SK-N-SH (cell line): ENCODE measurements at regions not wholly inside any gene's neighbourhood (a gene's known extent, or its start where the extent isn't known, plus 50 kb on each side); places are given as distances from the start of the nearest gene placed in this dataset.

Experiments
- CTCF ChIA-PET: fragments of 300-600, 350-600 bp; formaldehyde crosslinking; extraction: SDS; loops from one replicate; lab custom pipeline; 2021; lab: Yijun Ruan, JAX
- POLR2A ChIA-PET: fragments of 350-600 bp; sonication (Branson Sonifier 250); formaldehyde crosslinking; extraction: SDS; loops from one replicate; lab custom pipeline; 2020; ENCODE audit warnings: antibody characterized with exemption, inconsistent platforms; lab: Yijun Ruan, JAX
- DNase-seq: peaks from one replicate; pipeline ENCODE4 v3.0.0; 2012
- H2AFZ ChIP-seq: fragments of 200-600 bp; sonication (generic); 2 replicates; pipeline ENCODE4 v1.8.1; 2016; ENCODE audit warnings: antibody characterized with exemption, mild to moderate bottlenecking, low read depth
- H3F3A ChIP-seq: fragments of 200-600 bp; sonication (generic); replicated peaks from 2 replicates; pipeline ENCODE3; 2016; ENCODE audit warnings: antibody characterized with exemption, mild to moderate bottlenecking; ENCODE audit not compliant: insufficient read depth
- H3K27ac ChIP-seq, 2 experiments: fragments of 200-500 bp in 1 of 2; fragments of 200-600 bp in 1 of 2; sonication (Bioruptor generic) in 1 of 2; sonication (generic), shearing (Covaris generic) in 1 of 2; 2 replicates each; pipeline versions ENCODE4 v1.5.1 to v1.6.1; 2014 to 2016; ENCODE audit warnings: low read depth in 2 of 2, inconsistent platforms in 1 of 2, low read length in 1 of 2, mild to moderate bottlenecking in 1 of 2, mixed read lengths in 1 of 2
- H3K27me3 ChIP-seq: fragments of 200-600 bp; sonication (generic), shearing (Covaris generic); 2 replicates; pipeline ENCODE4 v1.6.1; 2016; ENCODE audit warnings: mixed run types; ENCODE audit not compliant: insufficient read depth
- H3K36me3 ChIP-seq, 2 experiments: fragments of 200-500 bp in 1 of 2; fragments of 200-600 bp in 1 of 2; sonication (Bioruptor generic) in 1 of 2; sonication (generic) in 1 of 2; replicated peaks in 1 of 2; 2 replicates each; pipeline versions ENCODE3 to v1.5.1; 2014 to 2016; ENCODE audit warnings: low read length in 1 of 2, mild to moderate bottlenecking in 1 of 2; ENCODE audit not compliant: insufficient read depth in 2 of 2, control insufficient read depth in 1 of 2
- H3K4me1 ChIP-seq, 2 experiments: fragments of 200-500 bp in 1 of 2; fragments of 200-600 bp in 1 of 2; sonication (Bioruptor generic) in 1 of 2; sonication (generic), shearing (Covaris generic) in 1 of 2; 2 replicates each; pipeline versions ENCODE4 v1.5.1 to v1.6.1; 2014 to 2016; ENCODE audit warnings: low read depth in 1 of 2, low read length in 1 of 2, mixed run types in 1 of 2; ENCODE audit not compliant: insufficient read depth in 2 of 2, control insufficient read depth in 1 of 2
- H3K4me2 ChIP-seq: fragments of 200-600 bp; sonication (generic), shearing (Covaris generic); 2 replicates; pipeline ENCODE4 v1.6.1; 2017; ENCODE audit warnings: mixed run types
- H3K4me3 ChIP-seq, 2 experiments: fragments of 200-500 bp in 1 of 2; fragments of 200-600 bp in 1 of 2; sonication (Bioruptor generic) in 1 of 2; sonication (generic), shearing (Covaris generic) in 1 of 2; 2 replicates each; pipeline versions ENCODE4 v1.5.1 to v1.8.1; 2014 to 2016; ENCODE audit warnings: low read depth in 2 of 2, inconsistent platforms in 1 of 2, low read length in 1 of 2, mild to moderate bottlenecking in 1 of 2, mixed read lengths in 1 of 2, moderate library complexity in 1 of 2
- H3K79me2 ChIP-seq: fragments of 200-600 bp; sonication (generic); 2 replicates; pipeline ENCODE4 v1.8.1; 2017; ENCODE audit warnings: mild to moderate bottlenecking; ENCODE audit not compliant: insufficient read depth
- H3K9ac ChIP-seq: fragments of 200-600 bp; sonication (generic); 2 replicates; pipeline ENCODE4 v1.6.1; 2017; ENCODE audit warnings: mixed run types
- H3K9me2 ChIP-seq: fragments of 200-600 bp; sonication (generic); 2 replicates; pipeline ENCODE4 v1.6.1; 2017; ENCODE audit warnings: mixed run types
- H3K9me3 ChIP-seq: fragments of 200-600 bp; sonication (generic); 2 replicates; pipeline ENCODE4 v1.6.1; 2017; ENCODE audit warnings: mixed run types, mild to moderate bottlenecking, moderate library complexity
- H4K20me1 ChIP-seq: fragments of 200-600 bp; sonication (generic); 2 replicates; pipeline ENCODE4 v1.6.1; 2017; ENCODE audit warnings: mild to moderate bottlenecking, mixed run types; ENCODE audit not compliant: insufficient read depth
- CHD2 ChIP-seq: fragments of 150-350 bp; IDR thresholded peaks from 2 replicates; pipeline ENCODE4 v1.6.1; 2018; ENCODE audit warnings: low read length; ENCODE audit not compliant: partially characterized antibody
- CTCF ChIP-seq: fragments of 200-600 bp; sonication (generic); IDR thresholded peaks from 2 replicates; pipeline ENCODE4 v1.6.1; 2017; ENCODE audit warnings: antibody characterized with exemption, mild to moderate bottlenecking, moderate library complexity
- ELF1 ChIP-seq: IDR thresholded peaks from 2 replicates; pipeline ENCODE4 v1.4.0; 2012
- EZH2phosphoT487 ChIP-seq: fragments of 200-600 bp; sonication (generic); IDR thresholded peaks from 2 replicates; pipeline ENCODE4 v1.6.1; 2017; ENCODE audit warnings: low read depth, mixed run types, mild to moderate bottlenecking, antibody characterized with exemption, moderate library complexity, borderline replicate concordance
- FOSL2 ChIP-seq: IDR thresholded peaks from 2 replicates; pipeline ENCODE4 v1.4.0; 2012; ENCODE audit warnings: low read depth, mild to moderate bottlenecking, moderate library complexity, borderline replicate concordance
- FOXJ3 ChIP-seq: sonication (generic); formaldehyde crosslinking; IDR thresholded peaks from 2 replicates; pipeline ENCODE4 v1.5.1; 2020; ENCODE audit warnings: mild to moderate bottlenecking, missing genetic modification reagents
- GATA2 ChIP-seq: sonication (generic); formaldehyde crosslinking; IDR thresholded peaks from 2 replicates; pipeline ENCODE4 v1.5.0; 2020; ENCODE audit warnings: mild to moderate bottlenecking, missing genetic modification reagents
- JUND ChIP-seq: IDR thresholded peaks from 2 replicates; pipeline ENCODE4 v1.4.0; 2012
- MEF2A ChIP-seq: IDR thresholded peaks from 2 replicates; pipeline ENCODE4 v1.4.0; 2012; ENCODE audit warnings: low read depth, borderline replicate concordance
- MXI1 ChIP-seq: IDR thresholded peaks from 2 replicates; pipeline ENCODE4 v1.6.1; 2012; ENCODE audit warnings: mild to moderate bottlenecking, low read depth, low read length, improper control_type of control experiment
- NRF1 ChIP-seq: IDR thresholded peaks from 2 replicates; pipeline ENCODE4 v1.6.1; 2012; ENCODE audit warnings: low read depth, mild to moderate bottlenecking, low read length
- PBX3 ChIP-seq: IDR thresholded peaks from 2 replicates; pipeline ENCODE4; 2012
- RAD21 ChIP-seq: IDR thresholded peaks from 2 replicates; pipeline ENCODE4 v1.6.1; 2012; ENCODE audit warnings: mild to moderate bottlenecking, low read length
- RXRA ChIP-seq: IDR thresholded peaks from 2 replicates; pipeline ENCODE4 v1.4.0; 2012; ENCODE audit warnings: low read depth, mild to moderate bottlenecking, borderline replicate concordance
- SMC3 ChIP-seq: IDR thresholded peaks from 2 replicates; pipeline ENCODE4 v1.6.1; 2012; ENCODE audit warnings: low read depth, low read length, improper control_type of control experiment
- USF2 ChIP-seq: fragments of 150-350 bp; IDR thresholded peaks from 2 replicates; pipeline ENCODE4 v1.6.1; 2017; ENCODE audit warnings: antibody characterized with exemption, low read length, low read depth, borderline replicate concordance
- ZBTB33 ChIP-seq: IDR thresholded peaks from 2 replicates; pipeline ENCODE4 v1.4.0; 2012; ENCODE audit warnings: low read depth, borderline replicate concordance
- WGBS: methylation state at CpG from one replicate; pipeline ENCODE4 v1.1.6; 2017; ENCODE audit warnings: low lambda C conversion rate; 5-methylcytosine and 5-hydroxymethylcytosine counted together

- ChIA-PET POLR2A (no interaction called here), CTCF (no interaction called here)
- Histone ChIP-seq H4K20me1 (no peaks in the 10 kb centered on the region), H3K27me3 (no peaks in the 10 kb centered on the region), H3K9me3 (no peaks in the 10 kb centered on the region), H3K79me2 (no peaks in the 10 kb centered on the region), H3K4me1 (peaks cover 0 to 2% of the 10 kb centered on the region in 2 experiments; a peak in 1 of 4 replicates), H3K27ac (no peak overlapping the region), H3K4me2 (no peak overlapping the region), H2AFZ (no peak overlapping the region), H3F3A (no peaks in the 10 kb centered on the region), H3K9me2 (no peaks in the 10 kb centered on the region), H3K36me3 (no peaks in the 10 kb centered on the region), H3K4me3 (no peak overlapping the region), H3K9ac (no peak overlapping the region)
- WGBS, result 51% methylated on average over 7 of the region's 7 CpGs
- TF ChIP-seq FOSL2, result no peak
- no peak for TF ChIP-seq RXRA
- TF ChIP-seq USF2, result no peak
- no peak for TF ChIP-seq GATA2 (CRISPR knock-in tag)
- TF ChIP-seq CTCF, result no peak
- no peak for TF ChIP-seq ELF1
- TF ChIP-seq NRF1, result no peak
- TF ChIP-seq MEF2A, result no peak
- no peak for TF ChIP-seq EZH2phosphoT487
- no peak for TF ChIP-seq MXI1
- TF ChIP-seq RAD21, result no peak
- TF ChIP-seq FOXJ3, result no peak
- no peak for TF ChIP-seq JUND
- no peak for TF ChIP-seq CHD2
- TF ChIP-seq PBX3, result no peak
- no peak for TF ChIP-seq SMC3
- TF ChIP-seq ZBTB33, result no peak
- no peak for DNase-seq
Observed at GRCh38 chr21:25402134-25402961, 204.9 kb downstream of the MRPL39 start.
